ENCODE measurements at regions not wholly inside any gene's neighbourhood (a gene's known extent, or its start where the extent isn't known, plus 50 kb on each side); places are given as distances from the start of the nearest gene placed in this dataset.

GRCh38 chr5:54668096-54668495 is 150.5 kb downstream of the SNX18 start:
- no peak overlapping the region for H3K27ac ChIP-seq

GRCh38 chr5:54667136-54667535 is 149.6 kb downstream of the SNX18 start:
- ATAC-seq (no peak), DNase-seq (no peak)
- H3K4me3 ChIP-seq = no peak overlapping the region
- H3K27me3 ChIP-seq = no peaks in the 10 kb centered on the region
- H3K9me3 ChIP-seq = no peaks in the 10 kb centered on the region
- no peaks in the 10 kb centered on the region for H3K4me1 ChIP-seq
- H3K27ac ChIP-seq = no peak overlapping the region
- in situ Hi-C loops (cut with MboI; ENCODE audit: low sequenced_read_pairs in 4 of 4) = no loop called here
- intact Hi-C loops (cut with DNase I; ENCODE audit: low total_unique reads) = no loop called here
- no peak for TF ChIP-seq POLR2A (IDR thresholded peaks at IDR 0.05)
- TF ChIP-seq, protein P1, sequence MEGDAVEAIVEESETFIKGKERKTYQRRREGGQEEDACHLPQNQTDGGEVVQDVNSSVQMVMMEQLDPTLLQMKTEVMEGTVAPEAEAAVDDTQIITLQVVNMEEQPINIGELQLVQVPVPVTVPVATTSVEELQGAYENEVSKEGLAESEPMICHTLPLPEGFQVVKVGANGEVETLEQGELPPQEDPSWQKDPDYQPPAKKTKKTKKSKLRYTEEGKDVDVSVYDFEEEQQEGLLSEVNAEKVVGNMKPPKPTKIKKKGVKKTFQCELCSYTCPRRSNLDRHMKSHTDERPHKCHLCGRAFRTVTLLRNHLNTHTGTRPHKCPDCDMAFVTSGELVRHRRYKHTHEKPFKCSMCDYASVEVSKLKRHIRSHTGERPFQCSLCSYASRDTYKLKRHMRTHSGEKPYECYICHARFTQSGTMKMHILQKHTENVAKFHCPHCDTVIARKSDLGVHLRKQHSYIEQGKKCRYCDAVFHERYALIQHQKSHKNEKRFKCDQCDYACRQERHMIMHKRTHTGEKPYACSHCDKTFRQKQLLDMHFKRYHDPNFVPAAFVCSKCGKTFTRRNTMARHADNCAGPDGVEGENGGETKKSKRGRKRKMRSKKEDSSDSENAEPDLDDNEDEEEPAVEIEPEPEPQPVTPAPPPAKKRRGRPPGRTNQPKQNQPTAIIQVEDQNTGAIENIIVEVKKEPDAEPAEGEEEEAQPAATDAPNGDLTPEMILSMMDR (IDR thresholded peaks at IDR 0.05 in 4 of 5, conservative IDR thresholded peaks at IDR 0.05 in 1 of 5) = no peak
- H3K36me3 ChIP-seq = no peaks in the 10 kb centered on the region

More at GRCh38 chr5:54668096-54668495, 150.5 kb downstream of the SNX18 start:
- H3K4me3 ChIP-seq = no peak overlapping the region
- H3K27me3 ChIP-seq = no peaks in the 10 kb centered on the region
- in situ Hi-C loops (cut with MboI; ENCODE audit: low sequenced_read_pairs in 4 of 4) = no loop called here
- DNase-seq = no peak
- no peaks in the 10 kb centered on the region for H3K9me3 ChIP-seq
- no peak for ATAC-seq
- intact Hi-C loops (cut with DNase I; ENCODE audit: low total_unique reads) = no loop called here
- H3K4me1 ChIP-seq = no peaks in the 10 kb centered on the region
- no peaks in the 10 kb centered on the region for H3K36me3 ChIP-seq
- TF ChIP-seq, protein P1 (IDR thresholded peaks at IDR 0.05 in 4 of 5, conservative IDR thresholded peaks at IDR 0.05 in 1 of 5) = no peak
- no peak for TF ChIP-seq POLR2A (IDR thresholded peaks at IDR 0.05)

DNA sequence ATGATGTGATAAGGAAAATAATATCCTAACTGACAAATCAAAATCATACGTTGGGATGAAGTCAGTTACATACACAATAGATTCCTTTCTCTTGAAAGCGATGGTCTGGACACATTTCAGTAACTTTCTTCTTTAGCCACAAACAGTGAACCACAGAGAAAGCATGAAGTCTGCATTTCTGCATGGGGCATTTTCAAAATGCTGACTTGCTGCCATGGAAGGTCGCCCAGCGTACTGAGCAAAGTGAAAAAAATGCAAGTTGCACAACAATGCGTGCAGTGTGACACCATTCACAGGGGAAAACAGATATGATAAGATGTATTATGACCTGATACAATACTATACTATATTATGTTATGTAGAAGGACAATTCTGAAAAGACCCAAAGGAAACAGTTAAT is 146.3 kb downstream of the SNX18 start:
- H3K4me3 ChIP-seq = no peak overlapping the region
- H3K36me3 ChIP-seq = no peaks in the 10 kb centered on the region
- H3K4me1 ChIP-seq = no peaks in the 10 kb centered on the region
- in situ Hi-C loops (cut with MboI; ENCODE audit: low sequenced_read_pairs in 4 of 4) (no loop called here), intact Hi-C loops (cut with DNase I; ENCODE audit: low total_unique reads) (no loop called here)
- no peak overlapping the region for H3K27ac ChIP-seq
- ATAC-seq = peak; percentile 74 to 85
- TF ChIP-seq POLR2A (IDR thresholded peaks at IDR 0.05) = no peak
- TF ChIP-seq, protein P1 (IDR thresholded peaks at IDR 0.05 in 4 of 5, conservative IDR thresholded peaks at IDR 0.05 in 1 of 5) = no peak
- H3K9me3 ChIP-seq = no peaks in the 10 kb centered on the region
- no peaks in the 10 kb centered on the region for H3K27me3 ChIP-seq
- peak; percentile 34 for DNase-seq

GRCh38 chr5:54661111-54661510 is 143.6 kb downstream of the SNX18 start:
- DNase-seq (no peak), ATAC-seq (no peak)
- H3K9me3 ChIP-seq = no peaks in the 10 kb centered on the region
- in situ Hi-C loops (cut with MboI; ENCODE audit: low sequenced_read_pairs in 4 of 4) (no loop called here), intact Hi-C loops (cut with DNase I; ENCODE audit: low total_unique reads) (no loop called here)
- peaks cover 0 to 5% of the 10 kb centered on the region in 2 donors for H3K4me1 ChIP-seq
- no peaks in the 10 kb centered on the region for H3K36me3 ChIP-seq
- H3K27ac ChIP-seq = no peak overlapping the region
- TF ChIP-seq POLR2A (IDR thresholded peaks at IDR 0.05) = no peak
- TF ChIP-seq, protein P1 (IDR thresholded peaks at IDR 0.05 in 4 of 5, conservative IDR thresholded peaks at IDR 0.05 in 1 of 5) = no peak
- H3K27me3 ChIP-seq = no peaks in the 10 kb centered on the region
- H3K4me3 ChIP-seq = no peak overlapping the region

DNA sequence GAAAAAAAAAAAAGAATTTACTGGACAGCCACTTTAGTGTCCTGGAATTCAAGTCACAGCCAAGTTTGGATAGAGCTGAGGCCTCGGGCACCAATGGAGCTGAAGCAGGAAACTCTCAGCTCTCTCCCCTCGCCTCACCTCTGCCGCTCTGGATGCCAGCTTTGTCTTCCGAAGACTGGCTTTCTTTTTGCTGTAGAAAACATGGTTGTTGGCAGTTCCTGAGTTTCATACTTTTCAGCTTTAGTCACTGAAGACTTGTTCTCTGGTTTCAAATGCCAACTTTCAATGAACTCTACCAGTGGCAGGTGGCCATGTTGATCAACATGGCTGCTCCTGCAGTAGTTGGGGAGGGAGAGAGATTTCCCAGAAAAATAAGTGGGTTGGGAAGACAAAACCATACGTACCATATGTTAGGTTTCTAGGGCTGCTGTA is 142.2 kb downstream of the SNX18 start:
- ATAC-seq = peak in 1 of 2 donors; percentile 28
- in situ Hi-C loops (cut with MboI; ENCODE audit: low sequenced_read_pairs in 4 of 4) (no loop called here), intact Hi-C loops (cut with DNase I; ENCODE audit: low total_unique reads) (loop anchor here (5.0 kb wide), 1 partner anchor 142 kb away; the partner anchor contains the start of gene SNX18)

More for the DNA sequence above, 142.2 kb downstream of the SNX18 start:
- no peak overlapping the region for H3K27ac ChIP-seq
- H3K36me3 ChIP-seq = no peaks in the 10 kb centered on the region
- no peak overlapping the region for H3K4me3 ChIP-seq
- no peak for DNase-seq
- H3K4me1 ChIP-seq = peaks cover 0 to 5% of the 10 kb centered on the region in 2 donors
- H3K27me3 ChIP-seq = no peaks in the 10 kb centered on the region
- H3K9me3 ChIP-seq = no peaks in the 10 kb centered on the region
- TF ChIP-seq POLR2A (IDR thresholded peaks at IDR 0.05) = no peak
- TF ChIP-seq, protein P1 (IDR thresholded peaks at IDR 0.05 in 4 of 5, conservative IDR thresholded peaks at IDR 0.05 in 1 of 5) = no peak
